Caki2 (cell line): ENCODE measurements at regions not wholly inside any gene's neighbourhood (a gene's known extent, or its start where the extent isn't known, plus 50 kb on each side); places are given as distances from the start of the nearest gene placed in this dataset.

Experiments
- DNase-seq: peaks from one replicate; pipeline ENCODE4 v3.0.0-alpha.2; 2015; ENCODE audit warnings: low read depth
- in situ Hi-C: cut with HindIII; loops from 2 replicates; pipeline ENCODE4 v1.10.0; 2016; ENCODE audit warnings: low sequenced_read_pairs, low pct_unique_long_range_greater_than_20kb, mixed read lengths

DNA sequence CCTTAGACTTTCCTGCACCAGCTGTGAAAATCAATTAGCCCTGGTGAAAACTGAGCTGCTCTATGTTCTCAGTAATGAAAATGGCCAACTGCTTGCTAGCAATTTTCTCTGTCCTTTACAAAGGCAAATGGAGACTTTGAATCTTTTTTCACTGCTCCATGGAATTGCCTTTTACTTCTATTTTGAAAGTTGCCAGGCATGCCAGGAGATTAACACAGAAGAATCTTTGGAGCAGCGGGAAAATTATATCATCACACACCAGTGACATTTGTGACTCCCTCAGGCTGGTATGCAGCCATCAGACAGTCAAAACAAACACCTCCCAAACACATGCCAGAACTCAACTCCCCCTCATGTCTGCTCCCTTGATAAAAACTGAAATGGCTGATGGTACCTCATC, 872.0 kb upstream of the FLRT2 start:
- in situ Hi-C loops, result no loop called here
- DNase-seq, result no peak

DNA sequence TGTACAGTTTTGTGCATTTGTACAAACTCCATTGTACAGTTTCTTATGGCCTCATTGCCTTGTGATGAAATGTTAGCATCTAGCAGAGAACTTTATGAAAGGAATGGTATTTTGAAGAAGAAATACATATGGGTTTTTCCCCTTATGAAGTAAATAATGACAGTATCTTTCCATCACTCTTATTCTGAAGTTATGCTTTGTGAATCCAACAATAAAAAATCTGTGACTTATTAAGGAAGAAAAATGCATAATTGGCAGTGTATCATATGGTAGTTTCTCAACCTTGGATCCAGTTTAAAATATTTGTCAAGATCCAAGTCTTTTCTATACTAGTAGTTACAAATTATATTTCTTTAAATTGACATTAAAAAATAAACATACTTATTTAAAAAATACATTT, 859.1 kb upstream of the FLRT2 start:
- DNase-seq, result no peak
- in situ Hi-C loops, result no loop called here

- no peak for DNase-seq
- in situ Hi-C loops, result no loop called here
These were observed 858.2 kb upstream of the FLRT2 start for GRCh38 chr14:84671776-84672175.

DNA sequence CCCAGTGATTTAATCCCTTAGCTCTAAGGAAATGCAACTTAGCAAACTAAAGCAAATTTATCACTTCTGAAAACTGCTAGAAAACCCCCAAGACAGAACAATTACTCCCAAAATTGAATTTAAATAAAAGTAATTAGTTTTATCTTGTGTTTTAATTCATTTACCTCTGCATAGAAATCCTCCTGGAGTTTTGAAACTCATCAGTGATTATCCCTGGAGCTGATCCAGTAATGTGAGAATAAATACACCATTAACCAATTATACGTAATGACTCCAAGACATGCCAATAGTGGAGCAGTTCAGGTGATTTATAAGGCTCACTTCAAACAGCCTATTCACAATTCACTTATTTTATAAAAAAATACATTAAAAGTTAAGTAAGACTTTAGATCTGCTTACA, 855.3 kb upstream of the FLRT2 start:
- DNase-seq, result no peak
- in situ Hi-C loops, result no loop called here

- in situ Hi-C loops, result no loop called here
- no peak for DNase-seq
These were observed 843.4 kb upstream of the FLRT2 start for GRCh38 chr14:84686550-84686949.

- DNase-seq, result no peak
- in situ Hi-C loops, result no loop called here
These were observed 841.5 kb upstream of the FLRT2 start for GRCh38 chr14:84688297-84689025.

DNA sequence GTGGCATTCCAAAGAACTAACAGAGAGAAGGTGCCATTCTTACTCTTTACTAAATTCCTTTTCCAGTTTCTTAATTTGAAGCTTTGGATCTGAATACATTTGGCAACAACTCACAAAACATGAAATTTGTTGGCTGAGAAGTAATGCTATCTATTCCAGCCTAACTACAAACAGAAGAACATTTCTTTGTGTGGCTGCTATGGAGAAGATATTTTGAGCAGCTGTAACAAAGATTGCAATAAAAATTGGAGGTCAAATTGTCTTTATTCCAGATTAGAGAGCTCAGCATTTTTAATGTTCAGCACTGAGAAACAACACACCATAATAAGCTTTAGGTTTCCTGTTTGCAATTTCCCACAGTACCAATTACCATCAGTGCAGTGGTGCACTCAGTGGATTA, 835.8 kb upstream of the FLRT2 start:
- in situ Hi-C loops, result no loop called here
- no peak for DNase-seq

- no peak for DNase-seq
- in situ Hi-C loops, result no loop called here
These were observed 825.3 kb upstream of the FLRT2 start for GRCh38 chr14:84704601-84705000.

- in situ Hi-C loops, result no loop called here
- no peak for DNase-seq
These were observed 822.1 kb upstream of the FLRT2 start for GRCh38 chr14:84707830-84708229.

DNA sequence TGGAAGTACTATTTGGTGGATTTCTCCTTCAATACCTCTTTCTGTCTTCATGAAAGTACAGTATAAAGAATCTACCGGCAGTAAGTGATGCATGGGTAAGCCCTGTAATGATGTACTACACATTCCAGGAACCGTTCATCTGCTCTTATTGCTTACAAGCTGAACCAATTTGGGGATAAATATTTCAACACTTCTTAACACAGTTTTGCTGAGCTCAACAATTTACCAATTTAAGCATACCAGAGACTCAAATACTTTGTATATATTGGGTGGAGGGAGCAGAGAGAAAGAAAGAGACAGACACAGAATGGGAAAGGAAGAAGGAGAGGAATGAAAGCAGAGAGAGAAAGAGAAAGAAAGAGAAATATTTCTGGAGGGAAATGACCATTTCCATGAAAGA, 821.1 kb upstream of the FLRT2 start:
- DNase-seq, result no peak
- in situ Hi-C loops, result no loop called here

- DNase-seq, result no peak
- in situ Hi-C loops, result no loop called here
These were observed 803.5 kb upstream of the FLRT2 start for GRCh38 chr14:84726471-84726870.

- in situ Hi-C loops, result no loop called here
- DNase-seq, result no peak
These were observed 780.6 kb upstream of the FLRT2 start for GRCh38 chr14:84749191-84749955.

DNA sequence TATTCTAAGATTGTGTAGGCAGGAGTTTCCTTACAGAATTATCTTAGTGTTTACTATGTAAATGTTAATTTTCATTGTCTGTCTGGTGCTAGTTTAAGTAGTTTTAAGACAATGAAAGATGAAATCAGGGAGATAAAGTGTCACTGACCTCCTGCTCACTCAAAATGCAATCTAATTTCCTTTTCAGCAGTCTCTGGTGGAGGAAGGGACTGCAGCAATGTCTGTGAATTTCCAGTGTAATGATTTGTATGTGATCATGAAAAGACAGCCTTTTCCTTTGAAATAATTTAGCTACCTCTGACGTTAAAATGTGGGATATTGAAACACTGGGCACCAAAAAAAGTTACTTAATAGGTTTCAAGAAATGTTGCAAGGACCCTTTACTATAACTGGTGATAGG, 779.7 kb upstream of the FLRT2 start:
- in situ Hi-C loops, result no loop called here

DNA sequence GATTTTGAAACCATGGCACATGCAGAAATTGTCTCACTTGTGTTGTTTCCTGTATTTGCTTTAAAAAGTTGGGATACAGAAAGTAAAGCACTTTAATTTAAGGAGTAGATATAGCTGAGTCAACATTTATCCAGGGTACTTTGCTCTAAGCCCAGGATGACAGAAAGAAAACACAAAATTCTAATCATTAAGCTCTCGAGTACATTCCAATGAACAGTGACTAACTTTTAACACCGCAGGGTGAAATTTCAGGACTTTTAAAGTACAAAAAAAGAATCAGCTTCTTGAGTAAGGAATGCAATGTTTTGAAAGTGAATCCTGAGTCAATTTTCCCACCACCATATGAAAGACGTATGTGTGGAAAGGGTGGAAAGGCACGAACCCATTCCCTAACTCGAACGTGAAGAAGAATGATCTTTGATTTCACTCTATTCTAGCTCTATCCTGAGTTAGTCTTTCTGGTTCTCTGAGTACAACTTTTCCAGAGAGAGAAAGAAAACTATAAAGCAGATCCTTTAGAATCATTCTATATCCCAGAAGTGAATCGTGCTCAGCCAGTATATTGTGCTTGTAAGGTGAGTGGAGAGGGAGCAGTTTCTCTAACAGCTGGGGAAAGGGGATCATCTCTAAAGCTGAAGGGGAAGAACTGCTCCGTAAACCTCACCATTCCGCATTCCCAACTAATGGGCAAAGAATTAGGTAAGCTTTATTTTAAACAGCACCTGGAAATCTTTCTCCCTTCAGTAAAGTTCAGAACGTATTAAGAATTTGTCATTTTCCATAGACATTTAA, 779.0 kb upstream of the FLRT2 start:
- in situ Hi-C loops, result no loop called here
- DNase-seq, result peak; percentile 13

More for the DNA sequence above, 779.7 kb upstream of the FLRT2 start:
- DNase-seq, result no peak

DNA sequence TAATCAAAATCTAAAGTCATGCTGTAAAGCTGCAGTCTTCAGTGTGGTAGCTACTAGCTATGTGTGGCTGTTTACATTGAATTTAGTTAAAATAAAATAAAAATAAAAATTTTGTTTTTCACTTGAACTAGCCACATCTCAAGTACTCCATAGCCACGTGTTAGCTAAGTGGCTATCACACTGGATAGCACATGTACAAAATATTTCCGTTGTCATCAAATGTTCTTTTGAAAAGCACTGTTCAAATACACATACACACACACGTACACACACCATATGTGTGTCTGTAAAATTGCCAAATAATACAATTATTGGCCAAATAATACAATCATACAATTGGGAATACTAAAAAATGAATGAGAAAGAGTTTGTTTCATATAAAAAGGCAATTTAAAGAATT, 778.2 kb upstream of the FLRT2 start:
- no peak for DNase-seq
- in situ Hi-C loops, result no loop called here

DNA sequence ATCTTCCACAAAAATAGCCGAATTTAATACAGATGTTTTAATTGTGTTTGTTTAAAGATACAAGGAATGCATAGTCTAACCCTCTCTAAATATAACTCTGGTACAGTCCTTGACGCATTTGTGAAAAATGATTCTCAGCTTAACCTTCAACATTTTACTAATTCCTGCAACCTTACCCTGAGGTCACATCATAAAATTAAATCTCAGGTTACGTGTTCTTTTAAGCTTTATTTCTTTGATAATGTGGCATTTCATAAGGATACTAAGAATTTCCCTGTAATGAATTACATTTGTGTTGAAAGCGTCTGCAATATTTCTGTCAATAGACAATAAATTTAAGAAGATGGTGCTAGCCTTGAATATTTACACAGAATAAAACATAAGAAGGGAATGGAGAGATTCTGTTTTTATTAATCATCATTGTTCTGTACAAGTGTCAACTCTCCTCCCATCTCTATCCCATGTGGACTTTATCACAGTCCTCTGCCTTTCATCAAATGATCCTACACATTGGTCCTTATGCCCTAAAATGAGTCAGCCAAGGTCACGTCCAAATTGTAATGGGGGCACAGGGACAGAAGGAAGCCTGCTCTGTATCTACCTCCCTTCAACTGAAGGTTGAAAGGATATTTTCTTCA, 769.3 kb upstream of the FLRT2 start:
- in situ Hi-C loops, result no loop called here
- DNase-seq, result no peak

DNA sequence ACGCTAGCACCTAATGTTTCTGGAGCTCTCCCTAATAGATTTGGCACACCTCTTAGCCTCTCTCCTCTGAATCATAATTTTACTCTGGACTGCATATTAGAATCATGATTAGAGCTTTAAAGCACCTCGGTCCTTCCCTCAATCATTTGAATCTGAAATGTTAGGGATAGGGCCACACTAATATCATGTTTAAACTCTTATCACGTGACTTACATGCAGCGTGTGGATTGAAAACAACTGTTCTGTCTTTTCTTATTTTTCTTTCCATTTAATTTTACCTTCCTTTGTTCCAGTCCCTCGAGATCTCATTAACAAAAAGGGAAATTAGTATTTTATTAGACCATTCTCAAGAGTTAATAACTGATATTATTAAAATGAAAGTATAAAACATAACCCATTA, 762.5 kb upstream of the FLRT2 start:
- DNase-seq, result no peak
- in situ Hi-C loops, result no loop called here

GRCh38 chr14:84770030-84770429, 759.9 kb upstream of the FLRT2 start:
- in situ Hi-C loops, result no loop called here
- DNase-seq, result no peak

DNA sequence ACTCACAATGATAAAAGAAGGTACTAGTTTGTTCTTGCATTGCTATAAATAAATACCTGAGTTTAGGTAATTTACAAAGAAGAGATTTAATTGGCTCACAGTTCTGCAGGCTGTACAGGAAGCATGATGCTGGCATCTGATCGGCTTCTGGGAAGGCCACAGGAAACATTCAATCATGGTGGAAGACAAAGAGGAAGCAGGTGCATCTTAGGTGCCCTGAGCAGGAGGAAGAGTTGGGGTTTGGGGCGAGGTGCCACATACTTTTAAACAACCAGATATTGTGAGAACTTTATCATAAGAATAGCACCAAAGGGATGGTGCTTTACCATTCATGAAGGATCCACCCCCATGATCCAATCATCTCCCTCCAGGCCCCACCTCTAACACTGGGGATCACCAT, 752.6 kb upstream of the FLRT2 start:
- in situ Hi-C loops, result no loop called here
- no peak for DNase-seq
